GM12872 (cell line): ENCODE measurements at regions not wholly inside any gene's neighbourhood (a gene's known extent, or its start where the extent isn't known, plus 50 kb on each side); places are given as distances from the start of the nearest gene placed in this dataset.

Source experiments
- TF ChIP-seq, protein P1 (sequence below): IDR thresholded peaks from 3 replicates; pipeline ENCODE4 v1.5.1; 2011; ENCODE audit warnings: low read depth, mild to moderate bottlenecking, low read length, moderate library complexity; ENCODE audit not compliant: insufficient read depth

DNA sequence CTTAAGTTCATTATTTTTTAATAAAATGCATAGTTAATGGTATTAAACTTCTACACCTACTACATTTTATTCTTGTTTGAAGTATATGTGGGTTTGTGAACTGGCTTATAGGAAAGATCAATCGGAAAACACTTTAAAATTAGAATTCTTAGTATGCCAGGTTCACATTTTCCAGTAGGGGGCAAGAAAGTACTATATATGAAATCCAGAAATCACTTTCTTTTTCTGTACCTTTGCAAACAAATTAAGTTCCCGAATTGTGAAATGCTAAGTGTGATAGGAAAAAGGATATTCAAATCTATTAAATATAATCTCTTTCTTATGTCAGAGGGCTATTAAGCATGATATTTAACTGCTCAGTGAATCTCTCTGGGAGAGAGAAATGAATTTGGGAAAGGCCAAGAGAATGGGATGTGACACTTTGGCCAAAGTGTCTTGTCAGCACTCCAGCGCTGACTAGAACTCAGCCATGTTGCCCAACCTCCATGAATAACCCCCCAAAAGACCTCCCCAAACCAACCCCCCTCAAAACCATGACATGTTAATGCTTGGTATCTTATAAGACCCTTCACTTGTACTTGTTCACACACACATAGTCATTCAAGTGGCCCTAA lies 122.6 kb upstream of the SLC10A2 start:
- TF ChIP-seq, protein P1, sequence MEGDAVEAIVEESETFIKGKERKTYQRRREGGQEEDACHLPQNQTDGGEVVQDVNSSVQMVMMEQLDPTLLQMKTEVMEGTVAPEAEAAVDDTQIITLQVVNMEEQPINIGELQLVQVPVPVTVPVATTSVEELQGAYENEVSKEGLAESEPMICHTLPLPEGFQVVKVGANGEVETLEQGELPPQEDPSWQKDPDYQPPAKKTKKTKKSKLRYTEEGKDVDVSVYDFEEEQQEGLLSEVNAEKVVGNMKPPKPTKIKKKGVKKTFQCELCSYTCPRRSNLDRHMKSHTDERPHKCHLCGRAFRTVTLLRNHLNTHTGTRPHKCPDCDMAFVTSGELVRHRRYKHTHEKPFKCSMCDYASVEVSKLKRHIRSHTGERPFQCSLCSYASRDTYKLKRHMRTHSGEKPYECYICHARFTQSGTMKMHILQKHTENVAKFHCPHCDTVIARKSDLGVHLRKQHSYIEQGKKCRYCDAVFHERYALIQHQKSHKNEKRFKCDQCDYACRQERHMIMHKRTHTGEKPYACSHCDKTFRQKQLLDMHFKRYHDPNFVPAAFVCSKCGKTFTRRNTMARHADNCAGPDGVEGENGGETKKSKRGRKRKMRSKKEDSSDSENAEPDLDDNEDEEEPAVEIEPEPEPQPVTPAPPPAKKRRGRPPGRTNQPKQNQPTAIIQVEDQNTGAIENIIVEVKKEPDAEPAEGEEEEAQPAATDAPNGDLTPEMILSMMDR = peak; percentile 43; the same call in 2 of the 3 replicates

DNA sequence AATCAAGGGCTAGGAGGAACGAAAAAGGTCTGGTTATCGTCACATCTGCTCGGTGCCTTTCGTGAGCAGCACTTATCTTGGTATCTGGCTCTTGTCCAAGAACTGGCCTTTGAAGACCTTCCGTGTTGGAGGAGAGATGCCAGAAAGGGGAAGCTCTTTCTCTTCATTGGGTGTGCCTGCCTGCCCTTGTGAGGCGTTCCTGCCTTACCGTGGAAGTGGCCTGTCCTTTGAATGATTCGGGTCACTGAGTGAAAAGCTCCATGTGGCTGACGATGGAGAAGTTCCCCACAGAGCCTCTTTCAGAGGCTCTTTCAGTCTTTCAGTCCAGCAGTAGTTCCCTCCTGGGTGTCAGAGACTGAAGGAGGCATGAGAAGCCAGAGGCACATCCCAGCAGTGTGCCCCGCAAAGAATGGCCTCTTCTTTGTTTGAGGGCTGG lies 121.5 kb upstream of the SLC10A2 start:
- TF ChIP-seq, protein P1 = no peak

DNA sequence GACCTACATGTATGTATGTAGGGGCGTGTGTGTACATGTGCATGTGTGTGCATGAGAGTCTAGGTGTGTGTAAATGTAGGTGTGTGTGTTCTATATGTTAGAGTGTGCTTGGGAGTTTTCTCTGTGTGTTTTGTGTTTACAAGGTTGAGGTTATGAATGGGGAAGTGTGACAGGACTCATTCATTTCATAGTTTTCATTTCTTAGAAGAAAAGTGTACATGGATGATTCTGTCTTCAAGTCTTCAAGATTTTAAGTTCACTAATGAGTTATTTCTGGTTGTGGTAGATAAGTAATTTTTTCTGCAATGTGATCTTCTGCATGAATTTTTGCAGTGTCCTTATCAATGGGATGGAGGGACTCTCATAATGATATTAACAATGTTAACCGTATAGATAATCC lies 118.2 kb upstream of the SLC10A2 start:
- TF ChIP-seq, protein P1 = no peak

DNA sequence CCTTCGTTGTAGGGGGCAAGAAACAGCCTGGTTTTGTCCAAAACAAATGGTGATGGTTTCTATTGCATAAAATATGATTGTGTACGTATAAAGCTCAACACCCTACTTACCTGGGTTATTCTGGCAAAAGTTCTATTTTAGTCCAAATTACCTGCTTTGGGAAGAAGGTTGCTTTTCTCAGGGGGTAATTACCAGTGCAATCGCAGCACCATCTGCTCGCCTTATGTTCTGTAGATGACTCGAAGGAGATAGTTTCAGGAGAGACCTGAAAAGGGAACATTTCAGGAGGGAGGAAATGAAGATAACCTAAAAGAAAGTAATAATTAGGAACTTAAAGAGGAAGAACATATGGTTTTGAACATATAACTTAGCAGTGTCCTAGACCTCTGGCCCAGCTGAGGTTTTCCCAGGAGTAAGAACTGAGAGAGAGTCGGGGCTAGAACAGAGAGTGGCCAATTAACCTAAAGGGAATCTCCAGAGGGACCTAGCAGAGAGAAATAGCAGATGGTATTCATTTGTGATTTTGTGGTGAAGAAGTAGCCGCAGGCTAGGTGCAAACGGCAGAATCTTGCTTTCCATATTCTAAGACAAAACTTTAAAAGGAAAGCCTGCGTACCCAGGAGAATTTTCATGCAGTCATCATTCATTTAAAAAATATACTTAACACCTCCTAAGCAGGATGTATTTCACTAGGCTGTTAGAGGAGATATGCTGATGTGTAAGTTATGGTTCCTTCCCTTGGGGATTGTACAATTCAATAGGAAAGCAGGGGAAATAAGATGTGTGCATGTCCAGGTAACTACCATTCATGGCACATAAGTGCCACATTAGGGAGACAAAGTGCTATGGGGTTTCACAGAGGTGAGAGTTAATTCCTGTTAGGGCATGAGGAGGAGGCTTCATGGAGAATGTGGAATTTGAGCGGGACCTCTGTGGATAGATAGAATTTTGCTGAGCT lies 113.0 kb upstream of the SLC10A2 start:
- TF ChIP-seq, protein P1 = no peak

DNA sequence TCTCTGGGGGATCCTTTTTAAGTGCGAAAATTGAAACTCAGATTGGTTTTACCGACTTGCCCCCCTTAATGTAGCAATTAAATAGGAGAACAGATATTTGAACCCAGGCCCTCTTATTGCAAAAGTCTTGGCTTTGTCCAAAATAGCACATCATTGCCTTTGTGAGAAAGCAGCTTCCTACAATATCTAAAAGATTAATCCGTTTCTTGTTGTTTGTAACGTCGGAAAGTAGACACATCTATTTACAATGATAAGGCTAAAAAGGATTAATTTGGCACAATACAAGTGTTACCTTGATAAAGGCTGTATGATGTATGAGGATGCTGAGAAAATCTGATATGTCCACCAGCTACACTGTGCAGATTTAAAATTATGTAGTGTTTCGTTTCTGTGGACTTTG lies 108.7 kb upstream of the SLC10A2 start:
- TF ChIP-seq, protein P1 = no peak

DNA sequence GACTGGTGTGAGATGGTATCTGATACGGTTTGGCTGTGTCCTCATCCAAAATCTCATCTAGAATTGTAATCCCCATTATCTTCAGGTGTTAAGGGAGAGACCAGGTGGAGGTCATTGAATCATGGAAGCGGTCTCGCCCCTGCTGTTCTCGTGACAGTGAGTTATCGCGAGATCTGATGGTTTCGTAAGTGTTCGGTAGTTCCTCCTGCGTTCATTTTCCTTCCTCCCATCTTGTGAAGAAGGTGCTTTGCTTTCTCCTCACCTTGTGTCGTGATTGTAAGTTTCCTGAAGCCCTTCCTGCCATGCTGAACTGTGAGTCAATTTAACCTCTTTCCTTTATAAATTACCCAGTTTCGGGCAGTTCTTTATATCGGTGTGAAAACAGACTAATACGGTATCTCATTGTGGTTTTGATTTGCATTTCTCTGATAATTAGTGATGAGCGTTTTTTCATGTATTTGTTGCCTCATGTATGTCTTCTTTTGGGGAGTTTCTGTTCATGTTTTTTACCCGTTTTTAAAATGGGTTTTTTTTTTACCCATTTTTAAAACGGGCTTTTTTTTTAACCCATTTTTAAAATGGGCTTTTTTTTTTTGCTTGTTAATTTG lies 102.8 kb upstream of the SLC10A2 start:
- TF ChIP-seq, protein P1 = no peak

DNA sequence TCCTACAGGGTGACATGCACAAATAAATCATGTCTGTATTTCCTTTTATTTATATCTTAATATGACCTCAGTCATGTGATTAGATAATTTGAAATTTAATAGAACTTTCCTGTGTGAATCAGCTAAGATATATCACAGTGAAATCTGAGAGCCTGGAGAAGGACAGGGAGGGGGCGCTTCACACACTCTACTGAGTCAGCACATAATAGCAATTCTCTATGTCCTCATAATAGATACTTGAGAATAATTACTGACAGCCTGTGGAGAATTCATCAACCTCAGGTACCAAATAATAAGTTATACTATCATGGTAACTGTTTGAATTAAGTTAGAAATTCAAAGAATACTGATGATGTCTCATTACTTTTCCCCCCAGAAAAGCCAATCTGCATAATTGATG lies 98.0 kb upstream of the SLC10A2 start:
- TF ChIP-seq, protein P1 = no peak
